ENCODE measurements at regions not wholly inside any gene's neighbourhood (a gene's known extent, or its start where the extent isn't known, plus 50 kb on each side); places are given as distances from the start of the nearest gene placed in this dataset.

- no peak overlapping the region for H3K4me3 ChIP-seq (ENCODE audit: low read length)
- TF ChIP-seq CTCF (conservative IDR thresholded peaks at IDR 0.05; ENCODE audit: low read depth, low read length) = no peak
- DNase-seq (ENCODE audit: low read depth) = no peak
Measured at GRCh38 chr1:201715801-201716741, 112.9 kb upstream of the IPO9 start.

DNA sequence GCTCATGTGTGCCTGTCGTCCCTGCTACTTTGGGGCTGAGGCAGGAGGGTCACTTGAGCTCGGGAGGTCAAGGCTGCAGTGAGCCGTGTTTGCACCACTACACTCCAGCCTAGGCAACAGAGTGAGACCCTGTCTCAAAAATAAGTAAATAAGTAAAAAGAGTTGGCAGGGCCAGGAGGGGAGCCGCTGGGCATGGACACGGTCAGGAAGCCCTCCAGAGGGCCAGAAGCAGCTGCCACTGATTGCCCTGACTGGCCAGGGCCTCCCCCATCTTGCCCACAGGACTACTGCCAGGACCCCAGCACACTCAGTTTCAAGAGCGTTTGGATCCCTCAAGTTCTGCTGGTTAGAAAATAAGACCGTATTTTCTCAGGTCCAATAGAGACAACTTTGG is 112.2 kb upstream of the IPO9 start:
- no peak overlapping the region for H3K4me3 ChIP-seq (ENCODE audit: low read length)
- no peak for DNase-seq (ENCODE audit: low read depth)
- no peak for TF ChIP-seq CTCF (conservative IDR thresholded peaks at IDR 0.05; ENCODE audit: low read depth, low read length)

- TF ChIP-seq CTCF (conservative IDR thresholded peaks at IDR 0.05; ENCODE audit: low read depth, low read length) = no peak
- no peak for DNase-seq (ENCODE audit: low read depth)
- no peak overlapping the region for H3K4me3 ChIP-seq (ENCODE audit: low read length)
Measured at GRCh38 chr1:201717286-201717685, 111.7 kb upstream of the IPO9 start.

DNA sequence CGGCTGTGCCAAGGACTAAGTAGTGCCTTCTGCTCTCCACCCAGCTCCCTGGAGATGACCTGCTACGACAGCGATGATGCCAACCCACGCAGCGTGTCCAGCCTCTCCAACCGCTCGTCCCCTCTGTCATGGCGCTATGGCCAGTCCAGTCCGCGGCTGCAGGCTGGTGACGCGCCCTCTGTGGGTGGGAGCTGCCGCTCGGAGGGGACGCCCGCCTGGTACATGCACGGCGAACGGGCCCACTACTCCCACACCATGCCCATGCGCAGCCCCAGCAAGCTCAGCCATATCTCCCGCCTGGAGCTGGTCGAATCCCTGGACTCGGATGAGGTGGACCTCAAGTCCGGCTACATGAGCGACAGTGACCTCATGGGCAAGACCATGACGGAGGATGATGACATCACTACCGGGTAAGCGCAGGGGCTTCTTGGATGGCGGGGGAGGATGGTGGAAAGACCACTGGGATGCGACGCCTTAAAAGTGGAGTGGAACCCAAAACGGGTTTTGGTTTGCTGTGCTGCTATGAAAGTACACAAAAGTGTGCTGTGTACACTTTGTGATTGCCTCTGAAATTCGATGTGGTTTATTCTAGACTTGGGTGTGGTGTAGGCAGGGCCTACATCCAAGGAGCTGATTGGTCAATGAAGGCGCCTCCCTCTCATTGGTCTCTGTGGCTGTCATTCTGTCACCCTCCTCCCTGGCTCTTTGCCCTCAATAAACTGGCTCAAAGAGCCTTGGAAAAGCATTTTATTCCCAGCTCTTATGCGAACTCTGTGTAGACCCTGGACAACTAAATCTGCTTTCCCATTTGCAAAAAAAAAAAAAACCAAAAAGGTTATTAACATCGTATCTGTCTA is 110.4 kb upstream of the IPO9 start:
- H3K4me3 ChIP-seq (ENCODE audit: low read length) = no peak overlapping the region
- no peak for TF ChIP-seq CTCF (conservative IDR thresholded peaks at IDR 0.05; ENCODE audit: low read depth, low read length)
- DNase-seq (ENCODE audit: low read depth) = no peak

GRCh38 chr1:201719812-201720521 is 109.0 kb upstream of the IPO9 start:
- peak; percentile 63 for DNase-seq (ENCODE audit: low read depth)
- no peak for TF ChIP-seq CTCF (conservative IDR thresholded peaks at IDR 0.05; ENCODE audit: low read depth, low read length)

GRCh38 chr1:201720522-201720844 is 108.5 kb upstream of the IPO9 start:
- no peak for TF ChIP-seq CTCF (conservative IDR thresholded peaks at IDR 0.05; ENCODE audit: low read depth, low read length)
- DNase-seq (ENCODE audit: low read depth) = no peak
- H3K4me3 ChIP-seq (ENCODE audit: low read length) = no peak overlapping the region

More at GRCh38 chr1:201719812-201720521, 109.0 kb upstream of the IPO9 start:
- no peak overlapping the region for H3K4me3 ChIP-seq (ENCODE audit: low read length)
